ENCODE measurements at regions not wholly inside any gene's neighbourhood (a gene's known extent, or its start where the extent isn't known, plus 50 kb on each side); places are given as distances from the start of the nearest gene placed in this dataset.
"Not testable (repeated sequence)": the region's sequence is repeated elsewhere in the genome, so short reads cannot be mapped to it uniquely, and the experiment has no call there.

DNA sequence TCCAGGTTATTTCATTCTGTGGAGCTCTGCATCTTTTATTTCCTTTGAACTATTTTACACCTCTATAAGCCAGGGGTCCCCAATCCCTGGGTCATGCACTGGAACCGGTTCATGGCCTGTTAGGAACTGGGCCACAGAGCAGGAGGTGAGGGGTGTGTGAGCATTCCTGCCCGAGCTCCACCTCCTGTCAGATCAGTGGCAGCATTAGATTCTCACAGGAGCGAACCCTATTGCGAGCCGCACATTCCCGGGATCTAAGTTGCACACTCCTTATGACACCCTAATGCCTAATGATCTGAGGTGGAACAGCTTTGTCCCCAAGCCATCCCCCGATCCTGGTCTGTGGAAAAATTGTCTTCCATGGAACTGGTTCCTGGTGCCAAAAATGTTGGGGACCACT lies 107.2 kb downstream of the TMEM121 start:
- TF ChIP-seq, protein P1, sequence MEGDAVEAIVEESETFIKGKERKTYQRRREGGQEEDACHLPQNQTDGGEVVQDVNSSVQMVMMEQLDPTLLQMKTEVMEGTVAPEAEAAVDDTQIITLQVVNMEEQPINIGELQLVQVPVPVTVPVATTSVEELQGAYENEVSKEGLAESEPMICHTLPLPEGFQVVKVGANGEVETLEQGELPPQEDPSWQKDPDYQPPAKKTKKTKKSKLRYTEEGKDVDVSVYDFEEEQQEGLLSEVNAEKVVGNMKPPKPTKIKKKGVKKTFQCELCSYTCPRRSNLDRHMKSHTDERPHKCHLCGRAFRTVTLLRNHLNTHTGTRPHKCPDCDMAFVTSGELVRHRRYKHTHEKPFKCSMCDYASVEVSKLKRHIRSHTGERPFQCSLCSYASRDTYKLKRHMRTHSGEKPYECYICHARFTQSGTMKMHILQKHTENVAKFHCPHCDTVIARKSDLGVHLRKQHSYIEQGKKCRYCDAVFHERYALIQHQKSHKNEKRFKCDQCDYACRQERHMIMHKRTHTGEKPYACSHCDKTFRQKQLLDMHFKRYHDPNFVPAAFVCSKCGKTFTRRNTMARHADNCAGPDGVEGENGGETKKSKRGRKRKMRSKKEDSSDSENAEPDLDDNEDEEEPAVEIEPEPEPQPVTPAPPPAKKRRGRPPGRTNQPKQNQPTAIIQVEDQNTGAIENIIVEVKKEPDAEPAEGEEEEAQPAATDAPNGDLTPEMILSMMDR (IDR thresholded peaks at IDR 0.05) = not testable (repeated sequence)
- TF ChIP-seq POLR2A (IDR thresholded peaks at IDR 0.05) = not testable (repeated sequence)

Measured in testis (tissue), 2 donors.